Activated effector memory CD4-positive, alpha-beta T cell treated with Interleukin-2 at 50 U/mL for 16 hours (primary cell): ENCODE measurements at regions not wholly inside any gene's neighbourhood (a gene's known extent, or its start where the extent isn't known, plus 50 kb on each side); places are given as distances from the start of the nearest gene placed in this dataset.

Source experiments
- DNase-seq: peaks from one replicate; pipeline ENCODE4 v3.0.0-alpha.2; 2020

DNA sequence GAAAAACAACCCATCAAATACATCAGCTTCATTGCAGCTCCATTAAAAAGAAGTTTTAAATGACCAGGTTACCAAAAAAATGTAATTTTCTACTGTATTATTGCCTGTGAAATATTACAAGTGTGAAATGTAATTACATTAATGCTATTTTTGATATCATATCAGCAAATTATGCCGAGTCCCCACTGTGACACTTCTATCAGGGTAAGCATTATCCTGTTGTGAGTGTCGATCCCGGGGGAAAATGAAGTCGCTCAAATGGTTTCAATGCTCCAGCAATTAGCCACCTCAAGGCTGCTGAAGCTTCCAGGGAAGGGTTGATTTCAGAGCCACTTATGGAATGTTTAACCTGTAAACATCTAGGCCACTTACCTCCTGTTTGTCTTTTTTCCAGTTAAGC lies 70.4 kb downstream of the RCN1 start:
- DNase-seq: no peak

- no peak for DNase-seq
Observed at GRCh38 chr11:32162351-32162750, 71.5 kb downstream of the RCN1 start.

GRCh38 chr11:32162906-32163305 lies 72.0 kb downstream of the RCN1 start:
- DNase-seq: no peak

GRCh38 chr11:32163557-32163956 lies 72.7 kb downstream of the RCN1 start:
- DNase-seq: no peak

GRCh38 chr11:32164836-32165235 lies 74.0 kb downstream of the RCN1 start:
- no peak for DNase-seq

DNA sequence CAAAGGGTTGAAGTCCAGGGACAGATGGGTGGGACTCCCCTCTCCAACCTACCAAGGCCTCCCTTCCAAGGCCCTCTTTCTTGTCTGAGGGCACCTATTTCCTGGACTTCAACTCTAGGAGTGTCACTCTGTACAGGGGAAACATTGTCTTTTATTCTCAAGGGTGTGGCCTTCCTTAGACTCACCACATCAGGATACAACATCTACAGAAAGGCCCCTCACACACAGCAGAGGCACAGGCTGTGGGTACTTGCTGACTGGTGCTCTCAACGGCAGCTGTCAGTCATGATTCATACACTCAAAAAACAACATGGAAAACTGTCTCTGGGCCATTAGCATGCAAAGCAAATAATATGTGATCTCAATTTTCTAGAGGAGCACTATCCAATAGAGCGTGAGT lies 78.0 kb downstream of the RCN1 start:
- DNase-seq: no peak

DNA sequence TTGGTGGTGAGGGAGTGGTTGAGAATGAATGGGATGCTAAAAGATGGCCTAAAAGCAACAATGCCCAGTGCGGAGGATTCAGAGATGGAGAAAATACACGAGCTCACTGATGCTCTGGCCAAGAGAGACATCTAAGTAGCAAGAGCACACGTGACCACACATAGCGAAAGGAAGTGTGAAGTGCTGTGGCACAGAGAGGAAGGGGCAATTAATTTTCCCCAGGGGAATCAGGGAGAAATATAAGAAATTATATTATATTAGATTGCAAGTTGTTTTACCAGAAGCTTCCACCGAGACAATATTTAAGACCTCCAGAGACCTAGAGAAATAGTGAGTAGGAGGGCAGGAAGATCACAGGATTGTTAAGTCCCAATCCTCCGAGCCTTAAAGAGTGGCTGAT lies 80.6 kb downstream of the RCN1 start:
- no peak for DNase-seq

DNA sequence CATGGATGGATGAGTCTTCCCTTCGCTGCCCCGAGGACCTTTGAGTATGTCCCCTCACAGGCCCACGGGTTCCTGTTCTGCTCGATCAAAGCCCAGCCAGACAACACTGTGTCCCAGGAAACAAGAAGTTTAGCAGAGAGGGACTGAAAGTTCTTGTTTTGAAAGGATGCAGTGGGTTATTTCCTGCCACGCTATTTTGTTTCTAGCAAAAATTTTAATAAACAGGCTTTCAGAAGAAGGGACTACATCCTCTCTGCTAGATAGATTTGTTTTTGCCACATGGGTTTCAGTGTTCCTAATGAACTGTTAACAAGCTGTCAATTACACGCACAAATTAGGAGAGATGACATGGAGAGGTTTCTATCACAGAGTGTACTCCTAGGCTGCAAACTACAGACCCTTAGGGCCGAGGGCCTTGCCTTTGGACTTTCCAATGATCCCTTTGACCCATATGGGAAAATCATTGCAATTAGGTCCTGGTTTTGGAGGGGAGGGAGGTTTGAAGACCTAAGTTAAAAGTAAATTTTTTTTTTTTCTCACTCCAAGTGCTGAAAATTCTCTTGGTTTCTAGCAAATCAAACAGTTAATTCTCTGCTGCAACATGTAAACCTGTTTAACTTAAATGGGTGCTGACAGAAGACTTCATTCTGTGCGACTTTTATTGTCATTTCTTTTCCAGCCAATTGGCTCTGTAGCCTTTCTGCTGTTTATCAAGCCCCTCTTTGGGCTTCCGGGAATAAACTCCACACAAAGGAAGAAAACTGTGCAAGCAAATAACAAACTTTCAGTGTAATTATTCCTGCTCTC lies 81.4 kb downstream of the RCN1 start:
- no peak for DNase-seq

DNA sequence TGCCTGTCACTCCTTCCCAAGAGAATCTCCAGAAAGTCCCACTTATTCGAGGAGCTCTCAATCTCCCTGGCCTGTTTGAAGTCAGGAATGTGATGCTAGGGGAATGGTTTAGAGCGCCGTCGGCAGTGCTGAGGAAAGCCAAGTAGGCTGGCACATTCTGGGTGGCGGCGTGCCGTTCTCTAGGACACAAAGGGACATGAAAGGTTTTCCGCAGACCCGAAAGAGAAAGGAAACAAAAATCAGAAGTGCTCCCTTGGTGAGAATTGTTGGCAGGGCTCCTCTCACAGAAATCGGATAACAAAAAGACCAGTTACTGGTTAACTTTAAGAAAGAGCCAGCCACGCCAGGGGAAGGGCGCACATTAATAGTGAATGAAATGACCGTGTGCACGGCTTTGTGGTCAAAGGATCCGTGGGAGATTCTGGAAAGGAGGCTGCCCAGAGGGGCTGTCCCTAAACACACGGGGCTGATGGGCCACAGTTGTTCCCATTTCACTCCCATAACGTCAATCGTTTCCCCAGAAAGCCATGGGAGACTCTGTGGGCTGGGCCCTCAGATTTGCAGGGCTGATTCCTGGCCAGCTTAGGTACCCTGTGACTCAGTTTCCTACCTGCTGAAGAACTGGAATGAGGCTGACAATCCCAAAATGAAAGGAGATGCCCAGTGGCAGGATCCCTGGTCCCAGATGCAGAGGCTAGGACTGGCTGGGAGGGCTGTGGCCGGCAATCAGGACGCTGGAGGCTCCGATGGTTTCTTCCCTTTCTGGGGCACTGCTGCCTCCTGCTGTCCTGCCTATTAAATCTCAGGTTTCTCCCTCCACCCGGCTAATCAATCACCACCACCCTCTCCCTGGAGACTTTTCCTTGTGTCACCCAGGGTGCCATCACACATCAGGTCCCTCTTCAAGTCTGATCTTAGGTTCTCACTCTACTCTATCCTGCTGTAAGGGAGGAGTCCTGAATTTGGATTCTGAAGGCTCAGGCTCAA lies 82.3 kb downstream of the RCN1 start:
- no peak for DNase-seq

DNA sequence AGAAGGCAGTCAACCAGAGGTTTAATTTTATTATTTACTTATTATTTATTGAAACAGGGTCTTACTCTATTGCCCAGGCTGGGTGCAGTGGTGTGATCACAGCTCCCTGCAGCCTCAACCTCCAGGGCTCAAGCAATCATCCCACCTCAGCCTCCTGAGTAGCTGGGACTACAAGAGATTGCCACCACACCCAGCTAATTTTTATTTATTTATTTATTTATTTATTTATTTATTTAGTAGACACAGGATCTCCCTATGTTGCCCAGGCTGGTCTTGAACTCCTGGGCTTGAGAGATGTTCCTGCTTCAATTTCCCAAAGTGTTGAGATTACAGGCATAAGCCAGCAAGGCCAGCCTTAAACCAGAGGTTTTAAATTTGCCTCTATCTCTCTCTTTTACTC lies 83.1 kb downstream of the RCN1 start:
- DNase-seq: no peak

DNA sequence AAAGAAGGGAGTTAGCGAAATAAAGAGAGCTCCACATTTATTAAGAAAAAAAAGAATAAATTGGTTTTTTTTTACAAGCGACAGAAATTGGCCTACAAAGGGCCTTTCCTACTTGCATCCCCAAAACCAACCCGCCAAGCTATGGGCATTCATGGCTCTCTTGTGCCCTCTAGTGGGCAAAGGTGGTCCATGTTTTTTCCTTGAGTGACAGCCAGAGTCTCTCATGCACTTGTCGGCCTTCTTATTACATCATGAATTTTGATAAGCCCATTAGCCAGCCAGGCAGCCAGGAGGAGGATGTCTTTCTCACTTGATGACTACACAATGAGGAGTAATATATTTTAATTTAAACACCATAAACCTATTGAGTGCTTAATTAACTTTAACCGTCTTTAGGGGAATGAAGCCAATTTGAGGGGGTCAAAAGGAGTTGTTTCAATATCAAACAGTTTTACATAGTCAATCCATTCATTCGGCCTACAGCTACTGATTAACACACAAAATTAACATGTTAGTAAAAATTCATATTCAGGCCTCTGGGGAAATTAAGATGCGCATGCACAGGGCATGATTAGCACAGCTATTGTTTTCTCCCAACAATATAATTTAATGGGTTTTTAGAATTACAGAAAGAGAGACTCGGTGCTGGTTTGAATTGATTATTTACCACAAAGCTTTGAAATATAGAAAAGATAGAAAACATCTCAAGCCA lies 85.5 kb downstream of the RCN1 start:
- peak; percentile 52 for DNase-seq

DNA sequence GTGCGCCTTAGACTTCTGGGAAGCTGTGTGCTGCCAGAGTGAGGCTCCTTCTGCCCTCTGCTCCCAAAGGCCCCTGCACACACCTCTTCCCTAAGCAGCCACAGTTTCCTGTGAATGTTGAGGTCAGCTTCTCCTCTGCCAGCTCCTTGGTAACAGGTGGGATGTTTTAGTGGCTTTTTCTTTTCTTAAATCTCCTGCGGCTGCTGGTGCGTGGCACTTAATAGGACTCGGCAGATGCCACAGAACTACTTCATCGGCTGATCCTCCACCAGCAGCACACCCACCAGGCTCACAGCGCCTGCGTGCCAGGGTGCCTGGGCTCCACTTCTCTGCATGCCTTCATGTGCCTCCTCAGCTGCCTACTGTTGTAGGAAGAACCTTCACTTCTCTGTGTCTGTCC lies 87.8 kb downstream of the RCN1 start:
- DNase-seq: no peak

DNA sequence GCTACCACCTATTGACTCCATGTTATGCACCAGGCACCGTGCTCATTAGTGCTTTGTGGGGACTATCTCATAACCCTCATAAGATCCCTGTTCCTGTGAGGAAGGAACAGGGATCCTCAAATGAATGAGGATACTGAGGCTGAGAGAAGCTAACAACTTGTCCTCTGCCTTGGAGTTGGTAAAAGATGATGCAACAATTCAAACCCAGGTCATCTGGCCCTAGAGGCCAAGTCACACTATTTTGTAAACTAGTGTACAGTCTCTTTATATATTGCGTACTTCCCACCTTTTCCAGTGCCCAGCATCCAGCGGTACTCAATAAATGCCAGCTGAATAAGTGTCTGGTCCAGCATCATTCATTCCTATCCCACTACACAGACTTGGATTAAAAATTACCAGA lies 92.6 kb downstream of the RCN1 start:
- DNase-seq: no peak

DNA sequence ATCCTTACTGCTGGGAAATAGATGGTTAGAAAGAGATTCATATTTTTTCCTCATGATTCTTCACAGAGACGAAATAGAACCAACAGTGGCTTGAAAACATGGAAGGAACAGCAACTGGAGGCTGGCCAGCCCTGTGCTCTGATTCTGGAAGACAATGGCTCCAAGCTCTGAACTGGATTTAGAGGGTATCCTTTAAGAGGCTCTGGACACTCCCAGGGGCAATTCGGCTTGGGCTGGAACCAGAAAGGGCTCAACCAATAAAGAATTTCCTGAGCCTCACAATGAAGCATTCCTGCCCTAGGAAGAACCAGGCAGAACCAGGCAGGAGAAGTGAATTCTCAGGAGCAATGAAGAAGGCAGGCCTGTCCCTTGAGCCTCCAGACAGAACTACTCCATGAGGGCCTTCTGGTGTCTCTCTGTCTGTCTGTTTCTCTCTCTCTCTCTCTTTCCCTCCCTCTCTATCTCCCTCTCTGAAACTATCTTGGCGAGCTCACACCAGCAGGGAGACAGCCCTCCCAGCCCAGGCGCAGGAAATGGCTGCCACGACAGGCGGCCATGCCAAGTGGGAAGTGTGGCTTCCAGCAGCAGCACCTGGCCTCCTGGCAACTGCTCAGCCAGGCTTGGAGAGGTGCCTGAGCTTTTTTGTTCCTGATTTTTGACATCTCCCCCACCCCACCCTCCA lies 93.3 kb downstream of the RCN1 start:
- no peak for DNase-seq

- no peak for DNase-seq
Observed at GRCh38 chr11:32184723-32185376, 94.0 kb downstream of the RCN1 start.

DNA sequence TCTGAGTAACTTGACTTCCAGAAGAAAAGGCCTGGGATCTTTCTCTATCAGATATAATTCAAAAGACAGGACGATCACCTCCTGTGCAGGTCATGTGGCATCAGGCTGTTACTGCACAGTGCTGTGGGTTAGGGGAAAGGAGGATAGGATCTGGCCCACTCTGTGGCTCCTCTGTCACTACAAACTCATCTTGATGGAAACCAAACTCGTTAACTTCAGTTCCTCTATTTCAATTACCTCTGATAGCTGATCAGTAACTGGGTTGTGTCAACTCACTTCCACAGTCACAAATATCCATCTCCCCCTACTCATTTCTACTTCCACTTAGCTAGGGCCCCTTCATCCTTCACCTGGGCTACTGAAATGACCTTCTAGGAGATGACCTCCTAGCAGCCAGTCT lies 95.2 kb downstream of the RCN1 start:
- DNase-seq: no peak

DNA sequence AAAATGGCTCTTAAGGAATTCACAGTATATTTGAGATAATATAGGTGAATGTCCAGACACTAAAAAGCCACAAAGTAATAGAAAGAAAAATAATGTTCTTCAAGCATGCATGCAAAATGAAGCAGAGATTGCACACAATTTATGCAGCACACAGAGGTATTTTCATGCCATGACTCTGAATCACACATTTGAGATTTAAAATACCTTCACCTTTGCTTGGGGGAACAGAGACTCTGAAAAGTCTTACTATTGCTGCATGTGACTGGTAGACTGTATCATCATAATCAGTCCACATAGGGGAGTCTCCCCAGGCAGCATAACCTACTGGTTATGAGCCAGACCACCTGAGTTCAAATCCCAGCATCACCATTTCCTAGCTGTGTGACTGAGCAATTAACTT lies 96.2 kb downstream of the RCN1 start:
- DNase-seq: no peak

- DNase-seq: no peak
Observed at GRCh38 chr11:32188785-32189184, 97.9 kb downstream of the RCN1 start.

GRCh38 chr11:32196137-32196536 lies 105.3 kb downstream of the RCN1 start:
- DNase-seq: no peak

DNA sequence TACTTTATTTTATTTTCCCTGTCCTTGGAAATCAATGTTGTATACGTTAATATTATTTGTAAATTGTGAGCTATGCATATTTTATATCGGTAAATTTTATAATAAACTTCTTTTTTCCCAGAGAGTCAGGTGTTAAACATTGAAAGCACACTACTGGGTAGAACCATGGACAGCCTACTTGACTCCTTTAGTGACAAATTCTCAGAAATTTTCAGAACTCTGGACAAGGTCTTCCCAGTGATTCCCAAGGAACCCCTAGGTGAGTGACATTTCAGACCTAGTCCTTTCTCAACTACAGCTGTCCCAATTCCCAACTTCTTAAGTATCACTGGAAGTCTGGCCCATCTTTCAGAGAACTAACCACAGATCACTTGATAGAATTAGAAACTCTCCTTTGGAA lies 107.2 kb downstream of the RCN1 start:
- no peak for DNase-seq

DNA sequence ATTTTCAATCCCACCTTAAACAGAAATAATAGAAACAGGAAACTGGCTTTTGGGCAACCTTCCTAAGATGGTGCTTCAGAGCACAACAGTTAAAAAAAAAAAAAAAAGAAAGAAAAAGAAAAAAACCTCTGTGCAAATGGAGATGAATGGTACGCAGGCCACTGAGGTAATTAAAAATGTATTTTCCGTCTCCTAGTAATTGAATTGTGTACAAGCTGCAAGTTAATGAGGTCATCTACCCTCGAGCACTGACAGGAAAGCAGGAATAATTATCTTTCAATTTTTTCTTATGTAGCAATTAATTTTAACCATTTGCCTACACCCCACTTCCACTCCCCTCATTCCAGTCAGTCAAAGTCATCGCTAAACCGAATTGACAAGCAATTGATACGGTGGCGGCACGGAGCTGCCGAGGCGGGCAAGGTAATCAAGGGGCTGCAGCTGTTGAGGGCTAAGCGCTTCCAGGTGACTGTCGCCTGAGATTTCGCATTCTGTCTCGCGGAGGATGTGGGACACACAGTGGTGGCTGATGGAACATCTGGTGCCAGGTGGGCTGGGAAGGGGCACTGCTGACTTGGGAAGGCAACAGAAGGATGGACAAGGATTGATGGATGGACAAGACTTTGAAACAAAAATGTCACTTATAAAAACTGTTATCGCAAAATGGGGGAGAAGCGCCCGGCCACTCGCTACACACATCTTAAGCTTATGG lies 109.4 kb downstream of the RCN1 start:
- no peak for DNase-seq

DNA sequence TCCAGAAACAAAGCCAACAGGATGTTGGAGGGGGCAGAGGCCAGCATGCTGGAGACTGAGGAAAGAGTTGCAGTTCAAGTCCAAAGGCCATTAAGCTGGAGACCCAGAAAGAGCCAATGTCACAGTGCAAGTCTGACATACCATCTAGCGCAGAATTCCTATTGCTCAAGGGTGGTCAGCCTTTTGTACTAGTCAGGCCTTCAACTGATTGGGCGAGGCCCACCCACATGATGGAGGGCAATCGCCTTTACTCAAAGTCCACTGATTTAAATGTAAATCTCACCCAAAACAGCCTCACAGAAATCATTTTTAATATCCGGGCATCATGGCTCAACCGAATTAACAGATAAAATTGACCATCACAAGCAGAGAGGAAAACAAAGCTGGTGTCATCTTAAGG lies 113.9 kb downstream of the RCN1 start:
- DNase-seq: no peak
